K562 (cell line): ENCODE measurements at regions not wholly inside any gene's neighbourhood (a gene's known extent, or its start where the extent isn't known, plus 50 kb on each side); places are given as distances from the start of the nearest gene placed in this dataset.

ENCODE experiments used
- BHLHE40 ChIP-seq: IDR thresholded peaks from 2 replicates; pipeline ENCODE4 v1.6.1; 2011; ENCODE audit warnings: low read length, improper control_type of control experiment
- HDAC8 ChIP-seq: fragments of 450-650 bp; IDR thresholded peaks from 2 replicates; pipeline ENCODE4 v1.6.1; 2016; ENCODE audit warnings: mild to moderate bottlenecking, missing genetic modification characterization, moderate library complexity, missing compliant biosample characterization
- KAT7 ChIP-seq: sonication (generic); formaldehyde crosslinking; IDR thresholded peaks from 2 replicates; pipeline ENCODE4 v1.8.0; 2022; ENCODE audit warnings: missing genetic modification reagents, mild to moderate bottlenecking, borderline replicate concordance

DNA sequence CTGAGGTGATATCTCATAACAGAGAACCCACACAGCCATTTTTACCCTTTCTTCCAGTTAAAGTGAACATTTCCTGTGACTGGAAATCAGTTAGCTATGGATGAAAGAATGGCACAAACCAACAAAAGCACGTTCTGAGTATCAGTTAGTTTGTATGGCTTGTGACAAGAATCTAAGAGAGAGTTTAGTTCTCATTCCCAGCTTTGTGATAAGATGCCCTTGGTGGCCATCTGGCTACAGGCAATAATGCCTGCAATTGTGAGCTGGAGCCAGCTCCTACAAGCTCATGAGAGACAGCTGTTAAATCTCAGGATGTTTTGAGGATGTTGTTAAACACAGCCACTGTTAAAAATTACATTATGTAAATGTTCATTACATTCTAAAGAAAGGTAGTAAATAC is 122.0 kb upstream of the FRMD6 start:
- TF ChIP-seq BHLHE40, result no peak
- TF ChIP-seq KAT7 (CRISPR knock-in tag), result no peak
- no peak for TF ChIP-seq HDAC8 (tag)
